ENCODE measurements at regions not wholly inside any gene's neighbourhood (a gene's known extent, or its start where the extent isn't known, plus 50 kb on each side); places are given as distances from the start of the nearest gene placed in this dataset.

DNA sequence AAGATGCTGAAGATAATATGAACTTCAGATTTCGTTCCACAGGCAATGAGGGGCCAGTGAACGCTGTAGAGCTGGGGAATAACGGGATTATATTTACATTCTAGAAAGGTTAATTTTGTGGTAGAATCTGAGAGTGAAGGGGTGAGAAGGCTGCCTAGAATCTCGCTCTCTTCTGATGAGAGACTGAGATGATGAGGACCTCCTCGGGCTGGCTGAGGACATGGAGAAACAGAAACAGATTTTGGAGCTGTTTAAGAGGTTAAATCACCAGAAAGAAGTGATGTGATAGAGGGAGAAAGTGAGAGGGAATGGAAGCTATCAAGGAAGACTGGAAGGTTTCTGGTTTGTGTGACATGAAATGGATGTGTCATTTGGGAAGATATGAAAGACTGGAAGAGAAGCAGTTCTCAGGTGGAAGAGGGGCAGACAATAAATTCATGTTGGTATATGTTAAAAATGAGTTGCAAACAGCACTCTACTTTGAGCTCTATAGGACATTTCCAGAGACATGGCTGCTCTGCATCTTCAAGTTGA lies 612.6 kb downstream of the ISL1 start:
- H3K4me1 ChIP-seq (ENCODE audit: control insufficient read depth, insufficient read depth, low read length), result no peaks in the 10 kb centered on the region
- no peak overlapping the region for H3K27ac ChIP-seq (ENCODE audit: extremely low read depth, low read depth, low read length)
- no peak for TF ChIP-seq ZNF404 (tag by site-specific recombination; IDR thresholded peaks at IDR 0.05)
- TF ChIP-seq SCRT1 (tag by site-specific recombination; IDR thresholded peaks at IDR 0.05; ENCODE audit: borderline replicate concordance), result no peak
- TF ChIP-seq ZNF350 (tag by site-specific recombination; IDR thresholded peaks at IDR 0.05), result no peak
- TF ChIP-seq, protein P1, sequence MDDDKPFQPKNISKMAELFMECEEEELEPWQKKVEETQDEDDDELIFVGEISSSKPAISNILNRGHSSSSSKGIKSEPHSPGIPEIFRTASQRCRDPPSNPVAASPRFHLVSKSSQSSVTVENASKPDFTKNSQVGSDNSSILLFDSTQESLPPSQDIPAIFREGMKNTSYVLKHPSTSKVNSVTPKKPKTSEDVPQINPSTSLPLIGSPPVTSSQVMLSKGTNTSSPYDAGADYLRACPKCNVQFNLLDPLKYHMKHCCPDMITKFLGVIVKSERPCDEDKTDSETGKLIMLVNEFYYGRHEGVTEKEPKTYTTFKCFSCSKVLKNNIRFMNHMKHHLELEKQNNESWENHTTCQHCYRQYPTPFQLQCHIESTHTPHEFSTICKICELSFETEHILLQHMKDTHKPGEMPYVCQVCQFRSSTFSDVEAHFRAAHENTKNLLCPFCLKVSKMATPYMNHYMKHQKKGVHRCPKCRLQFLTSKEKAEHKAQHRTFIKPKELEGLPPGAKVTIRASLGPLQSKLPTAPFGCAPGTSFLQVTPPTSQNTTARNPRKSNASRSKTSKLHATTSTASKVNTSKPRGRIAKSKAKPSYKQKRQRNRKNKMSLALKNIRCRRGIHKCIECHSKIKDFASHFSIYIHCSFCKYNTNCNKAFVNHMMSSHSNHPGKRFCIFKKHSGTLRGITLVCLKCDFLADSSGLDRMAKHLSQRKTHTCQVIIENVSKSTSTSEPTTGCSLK (tag by site-specific recombination; IDR thresholded peaks at IDR 0.05), result no peak
- TF ChIP-seq ZNF830 (tag by site-specific recombination; IDR thresholded peaks at IDR 0.05; ENCODE audit: low read depth), result no peak
- no peak for TF ChIP-seq WT1 (tag by site-specific recombination; IDR thresholded peaks at IDR 0.05)
- no peak for TF ChIP-seq ZNF211 (tag by site-specific recombination; IDR thresholded peaks at IDR 0.05; ENCODE audit: low read depth)
- TF ChIP-seq ZNF561 (tag by site-specific recombination; IDR thresholded peaks at IDR 0.05; ENCODE audit: borderline replicate concordance), result no peak
- no peak for TF ChIP-seq ZNF621 (tag by site-specific recombination; IDR thresholded peaks at IDR 0.05)
- TF ChIP-seq, protein P2, sequence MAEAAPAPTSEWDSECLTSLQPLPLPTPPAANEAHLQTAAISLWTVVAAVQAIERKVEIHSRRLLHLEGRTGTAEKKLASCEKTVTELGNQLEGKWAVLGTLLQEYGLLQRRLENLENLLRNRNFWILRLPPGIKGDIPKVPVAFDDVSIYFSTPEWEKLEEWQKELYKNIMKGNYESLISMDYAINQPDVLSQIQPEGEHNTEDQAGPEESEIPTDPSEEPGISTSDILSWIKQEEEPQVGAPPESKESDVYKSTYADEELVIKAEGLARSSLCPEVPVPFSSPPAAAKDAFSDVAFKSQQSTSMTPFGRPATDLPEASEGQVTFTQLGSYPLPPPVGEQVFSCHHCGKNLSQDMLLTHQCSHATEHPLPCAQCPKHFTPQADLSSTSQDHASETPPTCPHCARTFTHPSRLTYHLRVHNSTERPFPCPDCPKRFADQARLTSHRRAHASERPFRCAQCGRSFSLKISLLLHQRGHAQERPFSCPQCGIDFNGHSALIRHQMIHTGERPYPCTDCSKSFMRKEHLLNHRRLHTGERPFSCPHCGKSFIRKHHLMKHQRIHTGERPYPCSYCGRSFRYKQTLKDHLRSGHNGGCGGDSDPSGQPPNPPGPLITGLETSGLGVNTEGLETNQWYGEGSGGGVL (tag by site-specific recombination; IDR thresholded peaks at IDR 0.05), result no peak
- TF ChIP-seq ZEB2 (tag by site-specific recombination; IDR thresholded peaks at IDR 0.05), result no peak
- no peak for TF ChIP-seq ZNF549 (tag by site-specific recombination; IDR thresholded peaks at IDR 0.05)
- TF ChIP-seq ZNF560 (tag by site-specific recombination; IDR thresholded peaks at IDR 0.05; ENCODE audit: borderline replicate concordance), result no peak
- TF ChIP-seq ZBTB1 (tag by site-specific recombination; IDR thresholded peaks at IDR 0.05), result no peak
- no peak for TF ChIP-seq ZNF174 (tag by site-specific recombination; IDR thresholded peaks at IDR 0.05)
- no peak for TF ChIP-seq ZNF585B (tag by site-specific recombination; IDR thresholded peaks at IDR 0.05)
- POLR2A ChIA-PET, result no interaction called here
- H3K36me3 ChIP-seq (ENCODE audit: control insufficient read depth in 2 of 2, insufficient read depth in 1 of 2, low read length in 2 of 2), result no peaks in the 10 kb centered on the region
- CTCF ChIA-PET, result interaction anchor here (1.0 to 1.6 kb wide), 3 partner anchors 11 to 1037 kb away, joined by 4 to 6 read pairs (median 5); no protein-coding TSS in a partner anchor
- H3K4me3 ChIP-seq (ENCODE audit: low read depth, low read length), result no peak overlapping the region
- H3K9me3 ChIP-seq (ENCODE audit: control insufficient read depth, insufficient read depth, low read depth, low read length), result no peaks in the 10 kb centered on the region

DNA sequence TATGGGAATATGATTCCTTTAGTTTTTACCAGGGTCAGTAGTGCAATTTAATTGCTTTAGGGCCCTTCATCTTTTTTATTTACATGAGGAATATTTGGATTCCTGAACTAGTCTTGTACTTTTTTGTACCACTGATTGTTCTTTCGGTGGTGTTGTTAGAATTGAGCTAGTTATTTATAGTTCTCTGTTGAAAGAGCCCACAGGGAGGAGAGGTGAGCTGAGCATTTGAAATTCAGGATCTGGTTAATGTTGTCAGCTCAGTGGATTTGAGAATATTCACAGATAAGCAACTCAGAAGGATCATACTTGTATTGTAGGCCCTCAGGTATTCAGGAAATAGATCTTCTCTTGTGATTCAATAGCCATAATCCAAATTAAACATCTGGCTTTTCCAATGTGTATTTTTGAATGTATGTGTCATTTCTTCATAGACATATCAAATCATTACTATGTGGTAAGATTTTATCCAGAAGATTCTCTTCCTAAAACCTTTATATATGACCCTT lies 613.2 kb downstream of the ISL1 start:
- Histone ChIP-seq H3K4me3 (ENCODE audit: low read depth, low read length) (no peak overlapping the region), H3K4me1 (ENCODE audit: control insufficient read depth, insufficient read depth, low read length) (no peaks in the 10 kb centered on the region), H3K27ac (ENCODE audit: extremely low read depth, low read depth, low read length) (no peak overlapping the region), H3K9me3 (ENCODE audit: control insufficient read depth, insufficient read depth, low read depth, low read length) (no peaks in the 10 kb centered on the region), H3K36me3 (ENCODE audit: control insufficient read depth in 2 of 2, insufficient read depth in 1 of 2, low read length in 2 of 2) (no peaks in the 10 kb centered on the region)
- CTCF ChIA-PET, result interaction anchor here (1.1 to 1.6 kb wide), 2 partner anchors 11 to 1033 kb away, joined by 4 to 6 read pairs; no protein-coding TSS in a partner anchor
- POLR2A ChIA-PET, result no interaction called here
- TF ChIP-seq ZNF311 (tag by site-specific recombination; IDR thresholded peaks at IDR 0.05; ENCODE audit: borderline replicate concordance), result no peak
- no peak for TF ChIP-seq ZNF624 (tag by site-specific recombination; IDR thresholded peaks at IDR 0.05)
- TF ChIP-seq, protein P3, sequence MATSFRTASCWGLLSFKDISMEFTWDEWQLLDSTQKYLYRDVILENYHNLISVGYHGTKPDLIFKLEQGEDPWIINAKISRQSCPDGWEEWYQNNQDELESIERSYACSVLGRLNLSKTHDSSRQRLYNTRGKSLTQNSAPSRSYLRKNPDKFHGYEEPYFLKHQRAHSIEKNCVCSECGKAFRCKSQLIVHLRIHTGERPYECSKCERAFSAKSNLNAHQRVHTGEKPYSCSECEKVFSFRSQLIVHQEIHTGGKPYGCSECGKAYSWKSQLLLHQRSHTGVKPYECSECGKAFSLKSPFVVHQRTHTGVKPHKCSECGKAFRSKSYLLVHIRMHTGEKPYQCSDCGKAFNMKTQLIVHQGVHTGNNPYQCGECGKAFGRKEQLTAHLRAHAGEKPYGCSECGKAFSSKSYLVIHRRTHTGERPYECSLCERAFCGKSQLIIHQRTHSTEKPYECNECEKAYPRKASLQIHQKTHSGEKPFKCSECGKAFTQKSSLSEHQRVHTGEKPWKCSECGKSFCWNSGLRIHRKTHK (tag by site-specific recombination; IDR thresholded peaks at IDR 0.05), result no peak
- TF ChIP-seq ZNF121 (tag by site-specific recombination; IDR thresholded peaks at IDR 0.05), result no peak
- TF ChIP-seq ZXDB (tag by site-specific recombination; IDR thresholded peaks at IDR 0.05), result no peak
- TF ChIP-seq, protein P4, sequence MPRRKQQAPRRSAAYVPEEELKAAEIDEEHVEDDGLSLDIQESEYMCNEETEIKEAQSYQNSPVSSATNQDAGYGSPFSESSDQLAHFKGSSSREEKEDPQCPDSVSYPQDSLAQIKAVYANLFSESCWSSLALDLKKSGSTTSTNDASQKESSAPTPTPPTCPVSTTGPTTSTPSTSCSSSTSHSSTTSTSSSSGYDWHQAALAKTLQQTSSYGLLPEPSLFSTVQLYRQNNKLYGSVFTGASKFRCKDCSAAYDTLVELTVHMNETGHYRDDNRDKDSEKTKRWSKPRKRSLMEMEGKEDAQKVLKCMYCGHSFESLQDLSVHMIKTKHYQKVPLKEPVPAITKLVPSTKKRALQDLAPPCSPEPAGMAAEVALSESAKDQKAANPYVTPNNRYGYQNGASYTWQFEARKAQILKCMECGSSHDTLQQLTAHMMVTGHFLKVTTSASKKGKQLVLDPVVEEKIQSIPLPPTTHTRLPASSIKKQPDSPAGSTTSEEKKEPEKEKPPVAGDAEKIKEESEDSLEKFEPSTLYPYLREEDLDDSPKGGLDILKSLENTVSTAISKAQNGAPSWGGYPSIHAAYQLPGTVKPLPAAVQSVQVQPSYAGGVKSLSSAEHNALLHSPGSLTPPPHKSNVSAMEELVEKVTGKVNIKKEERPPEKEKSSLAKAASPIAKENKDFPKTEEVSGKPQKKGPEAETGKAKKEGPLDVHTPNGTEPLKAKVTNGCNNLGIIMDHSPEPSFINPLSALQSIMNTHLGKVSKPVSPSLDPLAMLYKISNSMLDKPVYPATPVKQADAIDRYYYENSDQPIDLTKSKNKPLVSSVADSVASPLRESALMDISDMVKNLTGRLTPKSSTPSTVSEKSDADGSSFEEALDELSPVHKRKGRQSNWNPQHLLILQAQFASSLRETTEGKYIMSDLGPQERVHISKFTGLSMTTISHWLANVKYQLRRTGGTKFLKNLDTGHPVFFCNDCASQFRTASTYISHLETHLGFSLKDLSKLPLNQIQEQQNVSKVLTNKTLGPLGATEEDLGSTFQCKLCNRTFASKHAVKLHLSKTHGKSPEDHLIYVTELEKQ (tag by site-specific recombination; IDR thresholded peaks at IDR 0.05; ENCODE audit: borderline replicate concordance), result no peak
- TF ChIP-seq, protein P5, sequence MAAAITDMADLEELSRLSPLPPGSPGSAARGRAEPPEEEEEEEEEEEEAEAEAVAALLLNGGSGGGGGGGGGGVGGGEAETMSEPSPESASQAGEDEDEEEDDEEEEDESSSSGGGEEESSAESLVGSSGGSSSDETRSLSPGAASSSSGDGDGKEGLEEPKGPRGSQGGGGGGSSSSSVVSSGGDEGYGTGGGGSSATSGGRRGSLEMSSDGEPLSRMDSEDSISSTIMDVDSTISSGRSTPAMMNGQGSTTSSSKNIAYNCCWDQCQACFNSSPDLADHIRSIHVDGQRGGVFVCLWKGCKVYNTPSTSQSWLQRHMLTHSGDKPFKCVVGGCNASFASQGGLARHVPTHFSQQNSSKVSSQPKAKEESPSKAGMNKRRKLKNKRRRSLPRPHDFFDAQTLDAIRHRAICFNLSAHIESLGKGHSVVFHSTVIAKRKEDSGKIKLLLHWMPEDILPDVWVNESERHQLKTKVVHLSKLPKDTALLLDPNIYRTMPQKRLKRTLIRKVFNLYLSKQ (tag by site-specific recombination; IDR thresholded peaks at IDR 0.05; ENCODE audit: borderline replicate concordance), result no peak
- no peak for TF ChIP-seq ZFP69B (tag by site-specific recombination; IDR thresholded peaks at IDR 0.05)

All from HEK293 (cell line).